H1 (cell line): ENCODE measurements at regions not wholly inside any gene's neighbourhood (a gene's known extent, or its start where the extent isn't known, plus 50 kb on each side); places are given as distances from the start of the nearest gene placed in this dataset.

Experiments used
- CTCF ChIA-PET: fragments of 300-600 bp; sonication (Branson Sonifier 250); formaldehyde crosslinking; loops from one replicate; lab custom pipeline; 2021; ENCODE audit not compliant: partially characterized antibody; lab: Charles Lee
- POLR2A ChIA-PET: fragments of 300-600 bp; sonication (Branson Sonifier 250); formaldehyde crosslinking; loops from one replicate; lab custom pipeline; 2021; ENCODE audit warnings: inconsistent platforms; ENCODE audit not compliant: partially characterized antibody; lab: Charles Lee
- DNase-seq, 2 experiments: peaks; one replicate each; pipeline versions ENCODE4 v3.0.0 to v3.0.0-alpha.2; 2010 to 2022; ENCODE audit warnings: low spot score in 2 of 2, low read depth in 1 of 2, mixed read lengths in 1 of 2
- FAIRE-seq: peaks from 2 replicates; lab custom pipeline; 2011; peaks lifted over from hg19 to GRCh38; lab: Jason Lieb, UNC
- H2AFZ ChIP-seq: 2 replicates; pipeline ENCODE4 v1.8.1; 2012; ENCODE audit warnings: low read length, inconsistent platforms
- H2AK5ac ChIP-seq: 2 replicates; pipeline ENCODE4 v1.6.1; 2013; ENCODE audit warnings: low read depth, low read length
- H2BK120ac ChIP-seq: replicated peaks from 2 replicates; pipeline ENCODE3; 2013; ENCODE audit warnings: low read depth, low read length, inconsistent platforms
- H2BK12ac ChIP-seq: 2 replicates; pipeline ENCODE4 v1.6.1; 2013; ENCODE audit warnings: low read depth, low read length
- H2BK15ac ChIP-seq: 2 replicates; pipeline ENCODE4 v1.6.1; 2013; ENCODE audit warnings: low read length
- H2BK20ac ChIP-seq: 2 replicates; pipeline ENCODE4 v1.6.1; 2013; ENCODE audit warnings: low read length
- H2BK5ac ChIP-seq: 2 replicates; pipeline ENCODE4 v1.6.1; 2013; ENCODE audit warnings: low read depth, low read length
- H3K14ac ChIP-seq: 2 replicates; pipeline ENCODE4 v1.6.1; 2013; ENCODE audit warnings: inconsistent platforms; ENCODE audit not compliant: insufficient read length
- H3K18ac ChIP-seq: 2 replicates; pipeline ENCODE4 v1.6.1; 2013; ENCODE audit warnings: low read length; ENCODE audit errors: extremely low read depth
- H3K23ac ChIP-seq: 2 replicates; pipeline ENCODE4 v1.6.1; 2013; ENCODE audit warnings: inconsistent platforms; ENCODE audit not compliant: insufficient read length
- H3K23me2 ChIP-seq: 2 replicates; pipeline ENCODE4 v1.6.1; 2013; ENCODE audit warnings: low read depth, low read length
- H3K27ac ChIP-seq: 2 replicates; pipeline ENCODE4 v1.6.1; 2011; ENCODE audit warnings: low read depth, low read length, inconsistent platforms
- H3K27me3 ChIP-seq, 4 experiments: replicated peaks in 1 of 4; 1 replicate in 1 of 4; 2 replicates in 3 of 4; pipeline versions ENCODE4 v1.6.1 to v1.8.1; 2011 to 2013; ENCODE audit warnings: low read length in 3 of 4, mild to moderate bottlenecking in 3 of 4, inconsistent platforms in 2 of 4, mixed read lengths in 2 of 4, moderate library complexity in 1 of 4; ENCODE audit not compliant: control insufficient read depth in 3 of 4, insufficient read depth in 3 of 4; ENCODE audit errors: extremely low read depth in 1 of 4
- H3K36me3 ChIP-seq, 4 experiments: 2 replicates each; pipeline versions ENCODE4 v1.6.1 to v1.8.1; 2011 to 2013; ENCODE audit warnings: mild to moderate bottlenecking in 4 of 4, low read length in 3 of 4, moderate library complexity in 2 of 4, control low read depth in 1 of 4, inconsistent platforms in 1 of 4; ENCODE audit not compliant: insufficient read depth in 4 of 4, control insufficient read depth in 2 of 4
- H3K4ac ChIP-seq: replicated peaks from 2 replicates; pipeline ENCODE3; 2013; ENCODE audit warnings: low read length, low read depth, mixed read lengths, inconsistent platforms; ENCODE audit not compliant: insufficient read length
- H3K4me1 ChIP-seq, 4 experiments: replicated peaks in 1 of 4; 1 replicate in 1 of 4; 2 replicates in 3 of 4; pipeline versions ENCODE4 v1.6.1 to v1.8.1; 2011 to 2013; ENCODE audit warnings: low read length in 3 of 4, inconsistent platforms in 2 of 4, mixed read lengths in 1 of 4; ENCODE audit not compliant: insufficient read depth in 4 of 4, control insufficient read depth in 3 of 4
- H3K4me2 ChIP-seq, 2 experiments: 2 replicates each; pipeline versions ENCODE4 v1.6.1 to v1.8.1; 2011 to 2013; ENCODE audit warnings: low read depth in 2 of 2, low read length in 2 of 2, control low read depth in 1 of 2, inconsistent platforms in 1 of 2, mild to moderate bottlenecking in 1 of 2; ENCODE audit not compliant: insufficient read depth in 1 of 2
- H3K4me3 ChIP-seq, 4 experiments: fragments of 200-600, 300-600 bp in 1 of 4; sonication (generic), shearing (Covaris generic), sonication (Bioruptor Twin) in 1 of 4; 2 replicates each; pipeline versions ENCODE4 v1.5.1 to v1.8.1; 2011 to 2016; ENCODE audit warnings: low read length in 4 of 4, low read depth in 3 of 4, control low read depth in 2 of 4, inconsistent platforms in 2 of 4, mild to moderate bottlenecking in 2 of 4, mixed read lengths in 1 of 4, moderate library complexity in 1 of 4; ENCODE audit not compliant: insufficient read depth in 2 of 4; ENCODE audit errors: extremely low read depth in 1 of 4
- H3K56ac ChIP-seq: replicated peaks from 2 replicates; pipeline ENCODE3; 2013; ENCODE audit warnings: low read depth, mild to moderate bottlenecking, mixed read lengths, low read length, inconsistent platforms; ENCODE audit not compliant: insufficient read length
- H3K79me1 ChIP-seq: 2 replicates; pipeline ENCODE4 v1.6.1; 2013; ENCODE audit warnings: low read depth, low read length, control low read depth
- H3K79me2 ChIP-seq, 2 experiments: 2 replicates each; pipeline versions ENCODE4 v1.6.1 to v1.8.1; 2012 to 2013; ENCODE audit warnings: low read length in 2 of 2, mild to moderate bottlenecking in 2 of 2, inconsistent platforms in 1 of 2; ENCODE audit not compliant: insufficient read depth in 2 of 2, control insufficient read depth in 1 of 2
- H3K9ac ChIP-seq, 4 experiments: replicated peaks in 1 of 4; 1 replicate in 1 of 4; 2 replicates in 3 of 4; pipeline versions ENCODE4 v1.6.1 to v1.8.1; 2011 to 2013; ENCODE audit warnings: low read depth in 3 of 4, low read length in 3 of 4, control low read depth in 2 of 4, mild to moderate bottlenecking in 2 of 4, moderate library complexity in 2 of 4, inconsistent platforms in 1 of 4; ENCODE audit errors: extremely low read depth in 1 of 4
- H3K9me3 ChIP-seq, 2 experiments: 2 replicates each; pipeline versions ENCODE4 v1.6.1 to v1.8.1; 2012 to 2013; ENCODE audit warnings: mild to moderate bottlenecking in 2 of 2, moderate library complexity in 2 of 2, control low read depth in 1 of 2, inconsistent platforms in 1 of 2, low read depth in 1 of 2, low read length in 1 of 2, mixed read lengths in 1 of 2; ENCODE audit not compliant: insufficient read depth in 2 of 2
- H4K20me1 ChIP-seq, 2 experiments: replicated peaks in 1 of 2; 2 replicates each; pipeline versions ENCODE3 to v1.8.1; 2011 to 2013; ENCODE audit warnings: inconsistent platforms in 2 of 2, low read length in 2 of 2, mild to moderate bottlenecking in 1 of 2; ENCODE audit not compliant: insufficient read depth in 2 of 2, control insufficient read depth in 1 of 2
- H4K5ac ChIP-seq: 2 replicates; pipeline ENCODE4 v1.6.1; 2013; ENCODE audit warnings: low read length, low read depth, mixed read lengths, inconsistent platforms; ENCODE audit not compliant: insufficient read length
- H4K8ac ChIP-seq: 2 replicates; pipeline ENCODE4 v1.8.0; 2013; ENCODE audit warnings: mild to moderate bottlenecking, moderate library complexity, low read length, inconsistent platforms; ENCODE audit not compliant: insufficient read depth; ENCODE audit errors: extremely low read depth
- H4K91ac ChIP-seq: replicated peaks from 2 replicates; pipeline ENCODE3; 2013; ENCODE audit warnings: low read length, mixed read lengths, inconsistent platforms; ENCODE audit not compliant: insufficient read length
- ASH2L ChIP-seq: fragments of 200-600, 300-600 bp; sonication (generic); IDR thresholded peaks from one replicate; pipeline ENCODE4 v1.7.1; 2017; ENCODE audit warnings: low read length
- BCL11A ChIP-seq, 2 experiments: IDR thresholded peaks; one replicate each; pipeline ENCODE4 v1.6.1; 2011; ENCODE audit warnings: low read depth in 2 of 2, low read length in 2 of 2, mild to moderate bottlenecking in 2 of 2
- CBX5 ChIP-seq: fragments of 300-800, 300-1000 bp; sonication (generic); IDR thresholded peaks from 2 replicates; pipeline ENCODE4 v1.7.1; 2016; ENCODE audit warnings: antibody characterized with exemption, low read length, low read depth
- CHD1 ChIP-seq: IDR thresholded peaks from 2 replicates; pipeline ENCODE4 v1.6.1; 2012; ENCODE audit warnings: low read depth, low read length, improper control_type of control experiment
- CTBP2 ChIP-seq: IDR thresholded peaks from 2 replicates; pipeline ENCODE4 v1.7.0; 2011; ENCODE audit warnings: borderline replicate concordance, mild to moderate bottlenecking, moderate library complexity, mixed read lengths, low read length; ENCODE audit not compliant: insufficient read depth, insufficient read length
- GABPA ChIP-seq: IDR thresholded peaks from 2 replicates; pipeline ENCODE4 v1.6.1; 2011; ENCODE audit warnings: mild to moderate bottlenecking, low read length, moderate library complexity, borderline replicate concordance; ENCODE audit not compliant: insufficient read depth
- HDAC2 ChIP-seq, 2 experiments: fragments of 300-600 bp in 1 of 2; sonication (generic) in 1 of 2; IDR thresholded peaks; 2 replicates each; pipeline ENCODE4 v1.6.1; 2011 to 2012; ENCODE audit warnings: low read depth in 2 of 2, low read length in 2 of 2, mild to moderate bottlenecking in 2 of 2, moderate library complexity in 2 of 2, borderline replicate concordance in 1 of 2, inconsistent platforms in 1 of 2
- POLR2A ChIP-seq, 2 experiments: IDR thresholded peaks; 1 replicate in 1 of 2; 2 replicates in 1 of 2; pipeline ENCODE4 v1.6.1; 2011; ENCODE audit warnings: low read depth in 2 of 2, low read length in 2 of 2, mild to moderate bottlenecking in 2 of 2; ENCODE audit errors: control extremely low read depth in 1 of 2
- RXRA ChIP-seq: IDR thresholded peaks from 2 replicates; pipeline ENCODE4 v1.6.1; 2011; ENCODE audit warnings: low read depth, mild to moderate bottlenecking, low read length, moderate library complexity; ENCODE audit not compliant: insufficient read depth
- SIN3A ChIP-seq, 2 experiments: IDR thresholded peaks in 1 of 2; conservative IDR thresholded peaks in 1 of 2; 2 replicates each; pipeline ENCODE4 v1.6.1; 2011 to 2012; ENCODE audit warnings: low read length in 2 of 2, improper control_type of control experiment in 1 of 2, low read depth in 1 of 2, mild to moderate bottlenecking in 1 of 2
- SIRT6 ChIP-seq: IDR thresholded peaks from one replicate; pipeline ENCODE4 v1.7.1; 2012; ENCODE audit warnings: low read length, inconsistent platforms
- WGBS, 2 experiments: shearing (Covaris generic) in 1 of 2; methylation state at CpG; one replicate each; pipeline versions ENCODE4 v1.1.6 to v1.1.7; 2013 to 2015; ENCODE audit warnings: low lambda C conversion rate in 2 of 2, mixed read lengths in 2 of 2, inconsistent platforms in 1 of 2, low coverage in 1 of 2, missing lambda C conversion rate in 1 of 2; ENCODE audit not compliant: insufficient replicate concordance in 2 of 2, insufficient coverage in 1 of 2, insufficient read length in 1 of 2; ENCODE audit errors: extremely low coverage in 1 of 2, missing lambda C conversion rate in 1 of 2; 5-methylcytosine and 5-hydroxymethylcytosine counted together

- Histone ChIP-seq H4K5ac (no peak overlapping the region), H3K79me1 (no peaks in the 10 kb centered on the region), H3K18ac (no peak overlapping the region), H3K4ac (no peak overlapping the region), H2AFZ (0 out of 2 replicates have a peak overlapping the region, but pooled peaks have one; percentile 5), H3K9ac (no peak overlapping the region), H3K4me1 (no peaks in the 10 kb centered on the region), H2BK120ac (no peak overlapping the region), H3K4me3 (no peak overlapping the region), H3K23ac (no peak overlapping the region), H3K14ac (no peak overlapping the region), H3K79me2 (no peaks in the 10 kb centered on the region), H2BK5ac (no peak overlapping the region), H4K91ac (no peak overlapping the region), H2BK20ac (no peak overlapping the region), H4K20me1 (no peaks in the 10 kb centered on the region), H3K27me3 (peaks cover 0 to 1% (median 0%) of the 10 kb centered on the region in 4 experiments; a peak in 1 of 7 replicates), H3K27ac (no peak overlapping the region), H2AK5ac (no peak overlapping the region), H2BK12ac (no peak overlapping the region), H3K36me3 (no peaks in the 10 kb centered on the region), H3K23me2 (no peaks in the 10 kb centered on the region), H3K56ac (no peak overlapping the region), H2BK15ac (no peak overlapping the region), H3K9me3 (peaks cover 0 to 6% of the 10 kb centered on the region in 2 experiments; a peak in 1 of 4 replicates), H3K4me2 (no peak overlapping the region), H4K8ac (no peak overlapping the region)
- CTCF ChIA-PET, result interaction anchor here (0.6 to 2.0 kb wide), 4 partner anchors 31 to 126 kb away, joined by 3 to 6 read pairs (median 4); no protein-coding TSS in a partner anchor
- TF ChIP-seq BCL11A (IDR thresholded peaks at IDR 0.05; ENCODE audit: low read depth in 2 of 2, low read length in 2 of 2) (no peak), GABPA (no peak), CBX5 (no peak), POLR2A (IDR thresholded peaks at IDR 0.05; ENCODE audit: control extremely low read depth in 1 of 2, low read depth in 2 of 2, low read length in 2 of 2) (no peak), SIRT6 (no peak), HDAC2 (IDR thresholded peaks at IDR 0.05; ENCODE audit: borderline replicate concordance in 1 of 2, low read depth in 2 of 2, low read length in 2 of 2) (no peak), ASH2L (no peak), SIN3A (conservative IDR thresholded peaks at IDR 0.05 in 1 of 2, IDR thresholded peaks at IDR 0.05 in 1 of 2; ENCODE audit: low read depth in 1 of 2, low read length in 2 of 2) (no peak), CHD1 (no peak), CTBP2 (no peak), RXRA (no peak)
- DNase-seq, result no peak
- POLR2A ChIA-PET, result no interaction called here
- WGBS, 2 experiments, result 90% methylated on average over 14 of the region's 14 CpGs; no CpG with 5 or more reads in 1 of the 2 experiments
- FAIRE-seq, result no peak
Observed at GRCh38 chr2:38202713-38203445, 126.9 kb upstream of the CYP1B1 start.
